Stimulated activated naive B cell treated with anti-CD40 and anti-IgM and Interleukin-4, amounts not matched to agents 10 μg/mL and 1 μg/mL and 100 μg/mL, for 72 hours (primary cell): ENCODE measurements at regions not wholly inside any gene's neighbourhood (a gene's known extent, or its start where the extent isn't known, plus 50 kb on each side); places are given as distances from the start of the nearest gene placed in this dataset.
A peak's percentile ranks its signal among the peaks of the same experiment; 100 is the strongest.

Source experiments
- ATAC-seq, 2 donors: fragments of 150-1000 bp; cut with Tn5 transposase; replicated peaks; 2 replicates each; pipeline ENCODE4 v1.10.0; 2021; ENCODE audit warnings: moderate library complexity in 1 of 2
- DNase-seq: peaks from one replicate; pipeline ENCODE4 v3.0.0; 2021
- H3K27ac Mint-ChIP-seq: one replicate; pipeline ENCODE4 v1.8.0; 2022; ENCODE audit warnings: mild to moderate bottlenecking, mixed read lengths
- H3K27me3 Mint-ChIP-seq, 2 donors: one replicate each; pipeline ENCODE4 v1.8.0; 2022; ENCODE audit warnings: mixed read lengths in 2 of 2
- H3K36me3 Mint-ChIP-seq, 2 donors: one replicate each; pipeline ENCODE4 v1.8.0; 2022; ENCODE audit warnings: mixed read lengths in 2 of 2, mild to moderate bottlenecking in 1 of 2
- H3K4me1 Mint-ChIP-seq, 2 donors: one replicate each; pipeline ENCODE4 v1.8.0; 2022; ENCODE audit warnings: mixed read lengths in 2 of 2, mild to moderate bottlenecking in 1 of 2
- H3K4me3 Mint-ChIP-seq, 2 donors: one replicate each; pipeline ENCODE4 v1.8.0; 2022; ENCODE audit warnings: mild to moderate bottlenecking in 2 of 2, mixed read lengths in 2 of 2, moderate library complexity in 1 of 2
- H3K9me3 Mint-ChIP-seq, 2 donors: one replicate each; pipeline ENCODE4 v1.8.0; 2022; ENCODE audit warnings: mixed read lengths in 2 of 2, mild to moderate bottlenecking in 1 of 2

- Mint-ChIP-seq H3K9me3 (no peaks in the 10 kb centered on the region), H3K27me3 (peaks cover 34 to 53% of the 10 kb centered on the region in 2 donors), H3K4me1 (peaks cover 3 to 24% of the 10 kb centered on the region in 2 donors), H3K4me3 (no peak overlapping the region), H3K36me3 (no peaks in the 10 kb centered on the region), H3K27ac (no peak overlapping the region)
- ATAC-seq (peak; percentile 85 to 90), DNase-seq (peak; percentile 57)
Observed at GRCh38 chr17:79420318-79421243, 190.3 kb downstream of the RBFOX3 start.

- Mint-ChIP-seq H3K36me3 (no peaks in the 10 kb centered on the region), H3K4me3 (no peak overlapping the region), H3K4me1 (peaks cover 3 to 16% of the 10 kb centered on the region in 2 donors), H3K27ac (no peak overlapping the region), H3K9me3 (no peaks in the 10 kb centered on the region), H3K27me3 (peaks cover 28 to 29% of the 10 kb centered on the region in 2 donors)
- DNase-seq = no peak
- no peak for ATAC-seq
Observed at GRCh38 chr17:79417476-79417988, 193.3 kb downstream of the RBFOX3 start.

- H3K27ac Mint-ChIP-seq = no peak overlapping the region
- H3K36me3 Mint-ChIP-seq = no peaks in the 10 kb centered on the region
- no peak overlapping the region for H3K4me3 Mint-ChIP-seq
- no peak for ATAC-seq
- no peaks in the 10 kb centered on the region for H3K9me3 Mint-ChIP-seq
- H3K4me1 Mint-ChIP-seq = peaks cover 3 to 16% of the 10 kb centered on the region in 2 donors
- H3K27me3 Mint-ChIP-seq = peaks cover 27 to 28% of the 10 kb centered on the region in 2 donors
- no peak for DNase-seq
Observed at GRCh38 chr17:79415909-79416308, 194.9 kb downstream of the RBFOX3 start.

GRCh38 chr17:79415365-79415764 lies 195.5 kb downstream of the RBFOX3 start:
- H3K4me1 Mint-ChIP-seq = peaks cover 3 to 12% of the 10 kb centered on the region in 2 donors
- H3K4me3 Mint-ChIP-seq = no peak overlapping the region
- ATAC-seq (no peak), DNase-seq (no peak)
- peaks cover 27 to 28% of the 10 kb centered on the region in 2 donors for H3K27me3 Mint-ChIP-seq
- H3K9me3 Mint-ChIP-seq = no peaks in the 10 kb centered on the region
- H3K36me3 Mint-ChIP-seq = no peaks in the 10 kb centered on the region
- H3K27ac Mint-ChIP-seq = no peak overlapping the region

GRCh38 chr17:79414793-79415211 lies 196.0 kb downstream of the RBFOX3 start:
- Mint-ChIP-seq H3K27me3 (peaks cover 27 to 28% of the 10 kb centered on the region in 2 donors), H3K4me3 (no peak overlapping the region), H3K9me3 (no peaks in the 10 kb centered on the region), H3K36me3 (no peaks in the 10 kb centered on the region), H3K27ac (no peak overlapping the region), H3K4me1 (peaks cover 2 to 6% of the 10 kb centered on the region in 2 donors)
- ATAC-seq (no peak), DNase-seq (no peak)

GRCh38 chr17:79414063-79414792 lies 196.6 kb downstream of the RBFOX3 start:
- Mint-ChIP-seq H3K4me1 (peaks cover 0 to under 1% of the 10 kb centered on the region in 2 donors), H3K27ac (no peak overlapping the region), H3K36me3 (no peaks in the 10 kb centered on the region), H3K27me3 (peaks cover 27 to 28% of the 10 kb centered on the region in 2 donors), H3K9me3 (no peaks in the 10 kb centered on the region), H3K4me3 (no peak overlapping the region)
- no peak for DNase-seq
- ATAC-seq = no peak

GRCh38 chr17:79413611-79414010 lies 197.2 kb downstream of the RBFOX3 start:
- Mint-ChIP-seq H3K27ac (no peak overlapping the region), H3K36me3 (no peaks in the 10 kb centered on the region)
- no peak for ATAC-seq

GRCh38 chr17:79412886-79413390 lies 197.9 kb downstream of the RBFOX3 start:
- ATAC-seq (no peak), DNase-seq (no peak)
- H3K4me3 Mint-ChIP-seq = no peak overlapping the region
- H3K27ac Mint-ChIP-seq = no peak overlapping the region
- no peaks in the 10 kb centered on the region for H3K9me3 Mint-ChIP-seq
- no peaks in the 10 kb centered on the region for H3K4me1 Mint-ChIP-seq
- peaks cover 25 to 31% of the 10 kb centered on the region in 2 donors for H3K27me3 Mint-ChIP-seq
- no peaks in the 10 kb centered on the region for H3K36me3 Mint-ChIP-seq

More at GRCh38 chr17:79413611-79414010, 197.2 kb downstream of the RBFOX3 start:
- H3K4me1 Mint-ChIP-seq = no peaks in the 10 kb centered on the region
- no peak overlapping the region for H3K4me3 Mint-ChIP-seq
- peaks cover 27 to 28% of the 10 kb centered on the region in 2 donors for H3K27me3 Mint-ChIP-seq
- no peaks in the 10 kb centered on the region for H3K9me3 Mint-ChIP-seq
- DNase-seq = no peak

- Mint-ChIP-seq H3K4me1 (no peaks in the 10 kb centered on the region), H3K27ac (no peak overlapping the region), H3K27me3 (peaks cover 24 to 32% of the 10 kb centered on the region in 2 donors), H3K36me3 (no peaks in the 10 kb centered on the region), H3K9me3 (no peaks in the 10 kb centered on the region), H3K4me3 (no peak overlapping the region)
- ATAC-seq (no peak), DNase-seq (no peak)
Observed at GRCh38 chr17:79412110-79412509, 198.7 kb downstream of the RBFOX3 start.

- no peak for ATAC-seq
- Mint-ChIP-seq H3K27me3 (peaks cover 27 to 34% of the 10 kb centered on the region in 2 donors), H3K27ac (no peak overlapping the region), H3K36me3 (no peaks in the 10 kb centered on the region), H3K9me3 (no peaks in the 10 kb centered on the region), H3K4me1 (no peaks in the 10 kb centered on the region), H3K4me3 (no peak overlapping the region)
- DNase-seq = no peak
Observed at GRCh38 chr17:79411419-79411818, 199.4 kb downstream of the RBFOX3 start.

- Mint-ChIP-seq H3K4me1 (no peaks in the 10 kb centered on the region), H3K4me3 (no peak overlapping the region), H3K27me3 (peaks cover 27 to 34% of the 10 kb centered on the region in 2 donors), H3K9me3 (peaks cover 0 to 2% of the 10 kb centered on the region in 2 donors), H3K36me3 (no peaks in the 10 kb centered on the region), H3K27ac (no peak overlapping the region)
- DNase-seq (no peak), ATAC-seq (no peak)
Observed at GRCh38 chr17:79410681-79411080, 200.2 kb downstream of the RBFOX3 start.

GRCh38 chr17:79408251-79408650 lies 202.6 kb downstream of the RBFOX3 start:
- H3K9me3 Mint-ChIP-seq = peaks cover 0 to 2% of the 10 kb centered on the region in 2 donors
- H3K4me1 Mint-ChIP-seq = peaks cover 0 to 3% of the 10 kb centered on the region in 2 donors
- ATAC-seq = no peak
- DNase-seq = no peak
- peaks cover 38 to 39% of the 10 kb centered on the region in 2 donors for H3K27me3 Mint-ChIP-seq
- H3K36me3 Mint-ChIP-seq = no peaks in the 10 kb centered on the region
- H3K27ac Mint-ChIP-seq = no peak overlapping the region
- no peak overlapping the region for H3K4me3 Mint-ChIP-seq

- no peak for ATAC-seq
Observed at GRCh38 chr17:79407385-79407784, 203.5 kb downstream of the RBFOX3 start.

GRCh38 chr17:79406316-79406715 lies 204.5 kb downstream of the RBFOX3 start:
- no peaks in the 10 kb centered on the region for H3K36me3 Mint-ChIP-seq
- ATAC-seq (no peak), DNase-seq (no peak)
- H3K9me3 Mint-ChIP-seq = peaks cover 0 to 2% of the 10 kb centered on the region in 2 donors
- no peak overlapping the region for H3K4me3 Mint-ChIP-seq
- H3K4me1 Mint-ChIP-seq = peaks cover 5 to 7% of the 10 kb centered on the region in 2 donors
- H3K27me3 Mint-ChIP-seq = peaks cover 54 to 58% of the 10 kb centered on the region in 2 donors
- H3K27ac Mint-ChIP-seq = no peak overlapping the region

More at GRCh38 chr17:79407385-79407784, 203.5 kb downstream of the RBFOX3 start:
- Mint-ChIP-seq H3K27me3 (peaks cover 43 to 48% of the 10 kb centered on the region in 2 donors), H3K4me1 (peaks cover 0 to 3% of the 10 kb centered on the region in 2 donors), H3K27ac (no peak overlapping the region), H3K4me3 (no peak overlapping the region), H3K9me3 (peaks cover 0 to 2% of the 10 kb centered on the region in 2 donors), H3K36me3 (no peaks in the 10 kb centered on the region)
- DNase-seq = no peak
